GM12878 (cell line): ENCODE measurements at regions not wholly inside any gene's neighbourhood (a gene's known extent, or its start where the extent isn't known, plus 50 kb on each side); places are given as distances from the start of the nearest gene placed in this dataset.

Experiments
- ATF7 ChIP-seq: fragments of 450-650 bp; IDR thresholded peaks from 2 replicates; pipeline ENCODE4 v1.6.1; 2016; ENCODE audit warnings: low read depth, mild to moderate bottlenecking
- BHLHE40 ChIP-seq, 2 experiments: fragments of 450-650 bp in 1 of 2; IDR thresholded peaks; 2 replicates each; pipeline ENCODE4 v1.6.1; 2011 to 2017; ENCODE audit warnings: low read depth in 2 of 2, borderline replicate concordance in 1 of 2, improper control_type of control experiment in 1 of 2, low read length in 1 of 2, mild to moderate bottlenecking in 1 of 2
- ETV6 ChIP-seq, 2 experiments: fragments of 450-650 bp in 1 of 2; IDR thresholded peaks in 1 of 2; conservative IDR thresholded peaks in 1 of 2; 2 replicates each; pipeline ENCODE4 v1.6.1; 2014; ENCODE audit warnings: antibody characterized with exemption in 1 of 2, borderline replicate concordance in 1 of 2, low read depth in 1 of 2, mild to moderate bottlenecking in 1 of 2, moderate library complexity in 1 of 2
- PRDM15 ChIP-seq: fragments of 450-650 bp; formaldehyde crosslinking; IDR thresholded peaks from 2 replicates; pipeline ENCODE4 v1.4.0; 2020; ENCODE audit warnings: mild to moderate bottlenecking, moderate library complexity

- no peak for TF ChIP-seq PRDM15 (CRISPR knock-in tag)
- no peak for TF ChIP-seq BHLHE40 (IDR thresholded peaks at IDR 0.05; ENCODE audit: borderline replicate concordance in 1 of 2, low read depth in 2 of 2, low read length in 1 of 2)
- TF ChIP-seq ATF7: no peak
- no peak for TF ChIP-seq ETV6 (conservative IDR thresholded peaks at IDR 0.05 in 1 of 2, IDR thresholded peaks at IDR 0.05 in 1 of 2; ENCODE audit: borderline replicate concordance in 1 of 2, low read depth in 1 of 2)
Measured at GRCh38 chr10:25078658-25079431, 62.4 kb downstream of the THNSL1 start.
